ENCODE measurements at regions not wholly inside any gene's neighbourhood (a gene's known extent, or its start where the extent isn't known, plus 50 kb on each side); places are given as distances from the start of the nearest gene placed in this dataset.

DNA sequence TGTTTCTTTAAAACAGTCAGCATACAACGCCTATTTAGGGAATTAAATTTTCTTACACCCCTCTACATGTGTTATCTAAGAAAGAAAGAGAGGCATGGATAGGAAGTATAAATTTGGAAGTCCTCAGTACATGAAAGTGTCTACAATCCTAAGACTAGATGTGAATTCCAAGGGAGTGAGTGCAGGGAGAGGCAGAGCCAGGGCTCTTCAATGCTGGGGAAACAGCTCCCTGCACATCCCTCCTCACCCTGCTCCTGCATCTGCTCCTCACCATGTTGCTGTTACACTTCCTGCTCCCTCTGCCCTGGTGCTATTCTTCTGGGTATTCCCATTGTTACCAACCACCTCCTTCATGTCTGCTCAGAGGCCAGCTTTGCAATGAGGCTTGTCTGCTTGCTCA, 229.1 kb upstream of the AKR1E2 start:
- no peak for TF ChIP-seq EZH2 (IDR thresholded peaks at IDR 0.05; ENCODE audit: insufficient read depth, poor library complexity, severe bottlenecking)
- no peak for TF ChIP-seq EZH2phosphoT487 (IDR thresholded peaks at IDR 0.05; ENCODE audit: insufficient read depth, low read depth)
